ENCODE measurements at regions not wholly inside any gene's neighbourhood (a gene's known extent, or its start where the extent isn't known, plus 50 kb on each side); places are given as distances from the start of the nearest gene placed in this dataset.

DNA sequence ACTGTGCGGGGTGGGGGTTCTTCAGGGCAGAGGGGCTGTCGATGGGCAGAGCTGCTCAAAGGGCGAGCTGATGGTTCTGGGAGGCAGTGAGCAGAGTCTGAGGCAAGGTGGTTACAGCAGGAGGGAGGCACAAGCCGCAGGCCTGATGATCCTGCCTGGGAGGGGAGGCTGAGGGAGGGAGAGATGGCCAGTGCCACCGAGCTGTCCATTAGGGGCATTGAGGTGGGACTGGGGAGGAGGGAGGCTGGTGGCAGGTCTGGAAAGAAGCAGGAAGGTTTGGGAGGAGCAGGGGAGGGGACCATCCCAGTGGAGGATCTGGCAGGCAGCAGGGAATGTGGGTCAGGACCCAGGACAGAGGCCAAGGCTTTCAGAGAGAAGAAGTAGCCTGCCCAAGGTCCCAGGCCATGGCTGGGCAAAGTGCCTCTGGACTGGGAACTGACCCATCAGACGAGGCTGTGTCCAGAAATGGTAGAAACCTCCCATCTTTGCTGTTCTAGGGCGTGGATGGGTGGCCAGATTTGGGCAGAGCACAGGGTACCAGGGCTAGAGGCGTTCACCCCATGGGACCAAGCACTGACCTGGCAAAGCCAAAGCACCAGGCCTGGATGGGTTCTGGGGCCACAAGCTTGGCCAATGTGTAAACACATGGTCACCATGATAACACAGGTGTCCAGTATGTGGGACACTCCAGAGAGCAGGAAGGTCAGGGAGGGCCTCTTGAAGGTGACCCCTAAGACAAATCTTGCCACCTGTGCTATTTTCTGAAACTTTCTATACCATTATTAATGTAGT is 55.5 kb downstream of the INHBB start:
- H3K4me1 ChIP-seq (ENCODE audit: insufficient read depth) = no peaks in the 10 kb centered on the region
- 79% methylated on average over 8 of the region's 8 CpGs for WGBS
- no peak for DNase-seq (ENCODE audit: extremely low spot score)
- H3K27ac ChIP-seq (ENCODE audit: low read depth) = no peak overlapping the region
- no peaks in the 10 kb centered on the region for H3K36me3 ChIP-seq (ENCODE audit: insufficient read depth)
- H3K4me3 ChIP-seq (ENCODE audit: low read depth, low read length) = no peak overlapping the region

DNA sequence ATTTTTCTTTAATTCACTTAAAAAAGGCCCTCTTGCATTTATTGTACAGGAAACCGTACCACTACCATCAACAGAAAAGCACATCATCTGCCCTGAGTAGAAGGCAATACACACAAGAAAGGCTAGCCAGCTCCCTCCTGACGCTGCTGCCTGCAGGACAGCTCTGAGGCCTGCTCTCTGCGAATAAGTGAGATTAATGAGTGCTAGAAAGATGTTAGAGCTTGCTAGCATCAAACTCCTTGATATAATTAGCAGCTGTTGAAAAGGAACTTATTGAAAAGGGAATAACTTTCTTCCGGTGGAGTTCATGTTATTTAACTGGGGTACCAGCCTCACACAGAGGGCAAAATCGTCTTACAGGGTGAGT is 56.1 kb downstream of the INHBB start:
- Histone ChIP-seq H3K4me3 (ENCODE audit: low read depth, low read length) (no peak overlapping the region), H3K36me3 (ENCODE audit: insufficient read depth) (no peaks in the 10 kb centered on the region), H3K4me1 (ENCODE audit: insufficient read depth) (no peaks in the 10 kb centered on the region), H3K27ac (ENCODE audit: low read depth) (no peak overlapping the region)
- 70% methylated on average over 5 of the region's 5 CpGs for WGBS
- no peak for DNase-seq (ENCODE audit: extremely low spot score)

DNA sequence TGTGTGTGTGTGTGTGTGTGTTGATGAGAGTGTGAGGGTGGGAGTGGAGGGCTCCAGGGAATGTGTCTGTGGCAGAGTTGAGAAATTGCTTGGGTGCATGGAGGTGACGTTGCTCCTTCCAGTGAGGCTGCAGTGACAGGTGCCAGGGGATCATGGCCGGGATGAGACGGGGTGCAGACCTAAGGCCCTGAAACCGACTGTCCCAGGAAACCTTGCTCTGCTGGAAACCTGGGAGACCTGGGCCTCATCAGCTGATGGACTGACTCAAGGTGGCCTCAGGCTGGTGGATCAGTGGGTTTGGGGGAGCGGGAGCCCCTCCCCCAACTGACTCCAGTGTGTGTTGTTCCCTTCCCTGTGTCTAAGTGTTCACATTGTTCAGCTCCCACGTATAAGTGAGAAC is 56.6 kb downstream of the INHBB start:
- H3K27ac ChIP-seq (ENCODE audit: low read depth) = no peak overlapping the region
- 95% methylated on average over 6 of the region's 6 CpGs for WGBS
- no peaks in the 10 kb centered on the region for H3K4me1 ChIP-seq (ENCODE audit: insufficient read depth)
- H3K36me3 ChIP-seq (ENCODE audit: insufficient read depth) = no peaks in the 10 kb centered on the region
- DNase-seq (ENCODE audit: extremely low spot score) = no peak
- H3K4me3 ChIP-seq (ENCODE audit: low read depth, low read length) = no peak overlapping the region

DNA sequence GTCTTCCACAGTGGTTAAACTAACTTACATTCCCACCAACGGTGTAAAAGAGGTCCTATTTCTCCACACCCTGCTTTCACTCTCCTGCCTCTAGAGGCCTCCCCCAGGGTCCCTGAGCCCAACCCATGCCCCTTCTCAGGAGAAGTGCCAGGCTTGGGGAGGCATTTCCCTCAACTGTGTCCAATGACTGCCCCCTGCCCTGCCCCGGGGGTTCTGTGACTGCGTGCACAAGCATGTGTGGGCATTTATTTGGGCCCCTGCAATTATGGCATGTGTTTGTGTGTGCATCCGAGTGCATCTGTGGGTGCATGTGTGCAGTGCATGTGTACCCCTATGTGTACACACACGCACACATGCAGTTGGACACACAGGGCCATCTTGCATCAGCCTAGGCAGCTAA is 57.3 kb downstream of the INHBB start:
- H3K4me1 ChIP-seq (ENCODE audit: insufficient read depth) = no peaks in the 10 kb centered on the region
- H3K4me3 ChIP-seq (ENCODE audit: low read depth, low read length) = no peak overlapping the region
- 84% methylated on average over 5 of the region's 5 CpGs for WGBS
- no peak for DNase-seq (ENCODE audit: extremely low spot score)
- no peak overlapping the region for H3K27ac ChIP-seq (ENCODE audit: low read depth)
- no peaks in the 10 kb centered on the region for H3K36me3 ChIP-seq (ENCODE audit: insufficient read depth)

DNA sequence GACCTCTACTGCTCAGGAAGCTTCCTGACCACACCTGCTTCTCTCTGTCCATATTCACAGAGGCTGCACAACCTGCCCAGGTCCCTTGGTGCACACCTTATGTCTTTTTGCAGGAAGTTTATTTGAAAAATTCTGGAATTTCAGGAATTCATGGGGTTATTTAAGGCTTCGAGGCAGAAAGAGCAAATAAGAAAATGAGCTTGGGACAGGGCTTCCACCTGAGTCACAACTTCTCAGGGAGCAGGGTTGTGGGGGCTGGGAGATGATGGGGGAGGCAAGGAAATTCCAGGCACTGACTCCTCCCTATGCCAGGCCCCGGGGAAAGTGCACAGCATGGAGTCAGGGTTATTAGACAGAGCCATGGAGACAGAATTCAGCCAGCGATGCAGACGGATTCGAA is 57.7 kb downstream of the INHBB start:
- Histone ChIP-seq H3K4me1 (ENCODE audit: insufficient read depth) (no peaks in the 10 kb centered on the region), H3K27ac (ENCODE audit: low read depth) (no peak overlapping the region), H3K36me3 (ENCODE audit: insufficient read depth) (no peaks in the 10 kb centered on the region), H3K4me3 (ENCODE audit: low read depth, low read length) (no peak overlapping the region)
- DNase-seq (ENCODE audit: extremely low spot score) = no peak
- WGBS = 76% methylated on average over 5 of the region's 5 CpGs

DNA sequence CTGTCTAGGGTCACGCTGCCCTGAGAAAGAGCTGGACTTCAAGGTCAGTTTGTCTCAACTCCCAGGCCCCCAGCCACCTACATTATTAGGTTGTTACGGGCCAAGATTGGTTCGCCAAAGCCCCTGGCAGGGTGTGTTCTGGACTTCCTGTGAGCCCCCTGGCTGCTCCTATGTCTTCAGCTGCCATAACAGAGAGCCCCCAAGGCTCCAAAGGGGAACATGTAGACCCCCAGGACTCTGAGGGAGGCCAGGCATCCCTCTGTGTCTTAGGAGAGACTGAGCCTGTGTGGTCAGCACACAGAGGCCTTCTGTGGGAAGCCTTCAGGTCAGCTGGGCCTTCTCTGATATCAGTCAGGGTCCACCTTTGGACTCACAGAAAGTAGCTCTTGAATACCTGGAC is 58.3 kb downstream of the INHBB start:
- Histone ChIP-seq H3K4me1 (ENCODE audit: insufficient read depth) (no peaks in the 10 kb centered on the region), H3K36me3 (ENCODE audit: insufficient read depth) (no peaks in the 10 kb centered on the region), H3K27ac (ENCODE audit: low read depth) (no peak overlapping the region), H3K4me3 (ENCODE audit: low read depth, low read length) (no peak overlapping the region)
- DNase-seq (ENCODE audit: extremely low spot score) = no peak
- WGBS = 91% methylated on average over 3 of the region's 3 CpGs

DNA sequence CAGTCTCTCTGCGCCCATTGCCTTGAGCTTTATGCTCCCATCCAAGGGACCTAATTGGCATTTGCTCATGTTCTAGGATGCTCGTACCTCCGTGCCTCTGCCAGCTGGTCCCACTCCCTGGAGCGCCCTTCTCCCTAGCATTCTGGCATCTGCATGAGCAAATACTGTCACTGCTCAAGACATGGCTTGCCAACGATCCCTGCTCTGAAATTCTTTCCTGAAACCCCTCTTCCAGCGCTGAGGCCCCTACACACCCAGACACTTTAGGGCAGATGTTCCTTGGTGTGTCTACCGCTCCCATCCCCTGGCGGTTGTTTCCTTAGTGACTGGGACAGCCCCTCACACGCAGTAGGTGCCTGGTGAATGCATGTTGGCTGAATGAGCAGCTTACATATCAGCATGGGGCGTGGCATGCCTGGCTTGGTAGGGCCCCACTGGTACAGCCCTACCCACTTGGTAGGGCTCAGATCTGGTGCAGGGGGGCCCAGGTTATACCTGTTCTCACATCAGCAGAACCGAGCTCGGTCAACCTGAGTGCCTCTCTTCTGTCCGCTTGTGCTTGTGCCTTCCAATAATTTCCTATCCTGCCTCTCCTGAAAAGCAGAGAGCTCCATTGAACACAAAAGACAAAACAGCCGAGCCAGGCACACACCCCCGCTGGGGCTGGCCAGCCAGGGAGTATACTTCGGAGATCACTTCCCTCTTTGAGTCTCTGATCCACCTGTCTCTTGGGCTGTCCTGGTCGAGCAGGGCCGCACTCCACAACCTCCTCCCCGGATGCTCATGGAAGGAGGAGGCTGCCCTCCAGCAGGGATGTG is 59.2 kb downstream of the INHBB start:
- H3K36me3 ChIP-seq (ENCODE audit: insufficient read depth) = no peaks in the 10 kb centered on the region
- no peak overlapping the region for H3K4me3 ChIP-seq (ENCODE audit: low read depth, low read length)
- H3K4me1 ChIP-seq (ENCODE audit: insufficient read depth) = no peaks in the 10 kb centered on the region
- WGBS = 89% methylated on average over 19 of the region's 19 CpGs
- H3K27ac ChIP-seq (ENCODE audit: low read depth) = no peak overlapping the region
- no peak for DNase-seq (ENCODE audit: extremely low spot score)

DNA sequence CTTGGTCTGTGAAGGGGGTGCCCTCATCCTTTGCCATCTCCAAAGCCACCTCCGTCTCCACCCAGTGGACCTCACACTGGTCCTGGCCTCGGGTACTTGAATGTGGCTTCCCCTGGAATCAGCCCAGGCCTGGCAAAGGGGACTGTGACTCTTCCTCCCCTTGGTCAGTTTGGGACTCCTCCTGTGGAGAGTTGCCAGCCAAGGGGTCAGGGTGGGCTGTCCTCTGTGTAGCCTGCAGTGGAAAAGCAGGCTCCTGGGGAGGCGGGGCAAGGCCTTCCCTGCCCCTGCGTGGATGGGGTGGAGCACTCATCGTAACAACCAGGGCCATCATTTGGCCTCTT is 59.8 kb downstream of the INHBB start:
- 78% methylated on average over 5 of the region's 5 CpGs for WGBS
- no peak overlapping the region for H3K4me3 ChIP-seq (ENCODE audit: low read depth, low read length)
- H3K36me3 ChIP-seq (ENCODE audit: insufficient read depth) = no peaks in the 10 kb centered on the region
- H3K4me1 ChIP-seq (ENCODE audit: insufficient read depth) = no peaks in the 10 kb centered on the region
- DNase-seq (ENCODE audit: extremely low spot score) = no peak
- H3K27ac ChIP-seq (ENCODE audit: low read depth) = no peak overlapping the region

DNA sequence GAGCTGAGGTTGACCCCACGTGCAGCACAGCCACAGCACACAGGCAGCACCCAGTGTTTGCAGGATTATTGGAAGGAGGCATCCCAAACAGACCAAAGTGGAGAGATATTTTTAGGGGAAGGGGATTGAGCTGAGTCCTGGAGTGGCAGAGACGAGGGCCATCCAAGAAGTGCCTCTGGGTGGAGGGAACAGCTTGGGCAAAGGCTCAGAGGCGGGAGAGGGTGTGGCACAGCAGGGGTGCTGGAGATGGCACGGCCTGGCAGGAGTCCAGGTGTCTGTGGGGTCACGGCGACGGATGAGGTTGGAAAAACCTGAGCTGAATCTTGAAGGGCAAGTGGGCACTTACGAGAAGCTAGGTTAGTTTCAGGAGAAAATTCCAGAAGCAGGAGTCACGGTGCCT is 60.6 kb downstream of the INHBB start:
- H3K4me3 ChIP-seq (ENCODE audit: low read depth, low read length) = no peak overlapping the region
- H3K4me1 ChIP-seq (ENCODE audit: insufficient read depth) = no peaks in the 10 kb centered on the region
- WGBS = 84% methylated on average over 9 of the region's 9 CpGs
- H3K36me3 ChIP-seq (ENCODE audit: insufficient read depth) = no peaks in the 10 kb centered on the region
- DNase-seq (ENCODE audit: extremely low spot score) = no peak
- H3K27ac ChIP-seq (ENCODE audit: low read depth) = no peak overlapping the region

DNA sequence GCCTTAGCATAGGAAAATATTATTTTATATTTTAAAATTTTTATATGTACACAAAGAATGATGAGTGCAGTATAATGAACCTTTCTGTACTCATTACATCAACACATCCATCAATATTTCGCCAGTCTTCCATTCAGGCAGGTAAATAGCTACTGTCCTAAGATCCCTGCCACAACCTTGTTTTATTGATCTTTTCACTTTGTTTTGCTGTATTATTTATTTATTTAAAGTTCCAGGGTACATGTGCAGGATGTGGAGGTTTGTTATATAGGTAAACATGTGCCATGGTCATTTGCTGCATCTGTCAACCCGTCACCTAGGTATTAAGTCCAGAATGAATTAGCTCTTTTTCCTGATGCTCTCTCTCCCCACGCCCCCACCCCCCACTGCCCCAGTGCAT is 64.6 kb downstream of the INHBB start:
- Histone ChIP-seq H3K4me3 (ENCODE audit: low read depth, low read length) (no peak overlapping the region), H3K36me3 (ENCODE audit: insufficient read depth) (no peaks in the 10 kb centered on the region), H3K4me1 (ENCODE audit: insufficient read depth) (no peaks in the 10 kb centered on the region), H3K27ac (ENCODE audit: low read depth) (no peak overlapping the region)
- 92% methylated on average over 3 of the region's 3 CpGs for WGBS
- DNase-seq (ENCODE audit: extremely low spot score) = no peak

DNA sequence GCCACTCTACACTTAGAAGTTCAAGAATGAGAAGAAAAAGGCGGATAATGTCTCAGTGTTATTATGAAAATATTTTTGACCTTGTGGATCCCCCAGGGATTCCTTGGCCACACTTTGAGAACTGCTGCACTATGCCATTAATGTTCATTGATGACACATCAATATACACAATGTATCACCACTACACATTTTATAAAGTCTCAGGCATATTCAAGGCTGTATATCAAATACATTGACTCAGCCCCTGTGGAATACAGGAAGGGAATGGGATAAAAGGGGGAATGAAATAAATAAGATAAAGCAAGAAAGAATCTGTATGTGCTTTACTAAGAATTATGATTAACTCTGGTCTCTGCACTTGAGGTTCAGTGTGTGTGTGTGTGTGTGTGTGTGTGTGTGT is 69.1 kb downstream of the INHBB start:
- no peak for DNase-seq (ENCODE audit: extremely low spot score)
- 96% methylated on average over 1 of the region's 1 CpG for WGBS
- Histone ChIP-seq H3K27ac (ENCODE audit: low read depth) (no peak overlapping the region), H3K36me3 (ENCODE audit: insufficient read depth) (no peaks in the 10 kb centered on the region), H3K4me3 (ENCODE audit: low read depth, low read length) (no peak overlapping the region), H3K4me1 (ENCODE audit: insufficient read depth) (no peaks in the 10 kb centered on the region)

DNA sequence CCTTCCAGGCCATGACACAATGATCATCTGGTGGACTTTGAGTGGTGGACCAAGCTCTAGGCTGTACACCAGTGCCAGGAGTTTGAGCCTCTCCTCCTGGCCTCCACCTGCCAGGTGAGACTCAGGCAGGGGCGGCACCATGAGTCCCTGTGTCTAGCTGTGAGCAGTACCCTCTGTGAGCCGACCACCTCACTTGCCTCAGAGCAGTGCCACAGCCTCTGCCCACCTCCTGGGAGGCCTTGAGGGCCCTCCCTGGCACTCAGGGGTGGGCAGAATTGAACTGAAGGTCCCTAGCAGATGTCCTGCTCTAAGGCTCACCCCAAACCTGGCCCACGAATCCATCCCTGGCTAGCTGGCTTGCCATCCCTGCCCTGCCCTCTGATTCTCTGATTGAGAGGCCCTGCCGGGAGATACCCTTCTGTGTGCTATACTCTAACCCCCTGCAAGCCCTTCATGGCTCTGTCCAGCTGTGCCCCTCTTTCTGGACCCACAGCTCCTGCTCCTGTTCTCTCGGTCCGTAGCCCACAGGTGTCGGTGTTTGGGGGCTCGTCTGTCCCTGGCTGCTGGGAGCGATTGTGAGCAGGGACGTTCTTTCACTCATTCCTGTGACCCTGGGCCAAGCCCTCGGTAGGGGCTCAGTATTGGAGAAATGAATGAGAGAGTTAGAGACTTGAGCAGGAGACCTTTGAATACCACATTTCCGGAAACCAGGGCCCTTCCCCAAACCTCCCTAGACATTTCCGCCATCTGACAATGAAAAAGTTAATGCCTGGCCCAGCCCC is 70.0 kb downstream of the INHBB start:
- Histone ChIP-seq H3K4me1 (ENCODE audit: insufficient read depth) (no peaks in the 10 kb centered on the region), H3K36me3 (ENCODE audit: insufficient read depth) (no peaks in the 10 kb centered on the region), H3K27ac (ENCODE audit: low read depth) (no peak overlapping the region), H3K4me3 (ENCODE audit: low read depth, low read length) (no peak overlapping the region)
- no peak for DNase-seq (ENCODE audit: extremely low spot score)
- WGBS = 91% methylated on average over 13 of the region's 13 CpGs

DNA sequence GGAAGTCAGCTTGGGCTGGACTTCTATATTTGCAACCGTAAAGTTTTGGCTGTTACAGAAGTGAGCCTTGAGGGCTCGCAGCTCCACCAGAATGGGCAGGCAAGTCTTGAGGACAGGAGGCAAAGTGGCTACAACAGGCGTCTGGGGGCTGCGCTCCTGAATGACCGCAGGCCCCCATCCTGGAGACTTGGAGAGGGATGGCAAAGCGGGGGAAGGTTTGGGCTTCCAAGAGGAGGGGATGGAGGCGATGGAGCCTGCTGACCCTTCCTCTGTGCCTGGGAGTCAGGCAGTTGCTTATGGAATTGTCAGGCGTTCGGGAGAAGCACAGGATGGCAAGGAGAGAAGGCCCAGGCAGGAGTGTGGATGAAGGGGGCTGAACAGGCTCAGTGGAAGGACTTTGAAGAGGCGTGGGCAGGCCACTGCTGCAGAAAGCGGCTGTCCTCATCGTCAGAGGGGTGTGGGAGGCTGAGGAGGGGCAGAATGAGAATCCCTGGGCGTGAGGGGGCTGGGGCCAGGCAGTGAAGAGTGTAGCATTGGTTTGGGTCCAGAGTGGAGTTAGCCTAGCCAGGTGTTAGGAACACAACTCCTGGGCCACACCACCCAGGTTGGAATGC is 72.3 kb downstream of the INHBB start:
- WGBS = 82% methylated on average over 13 of the region's 13 CpGs
- H3K4me3 ChIP-seq (ENCODE audit: low read depth, low read length) = no peak overlapping the region
- no peaks in the 10 kb centered on the region for H3K4me1 ChIP-seq (ENCODE audit: insufficient read depth)
- H3K36me3 ChIP-seq (ENCODE audit: insufficient read depth) = no peaks in the 10 kb centered on the region
- DNase-seq (ENCODE audit: extremely low spot score) = no peak
- H3K27ac ChIP-seq (ENCODE audit: low read depth) = no peak overlapping the region

Data from urinary bladder (tissue), 3 donors.